ENCODE measurements at regions not wholly inside any gene's neighbourhood (a gene's known extent, or its start where the extent isn't known, plus 50 kb on each side); places are given as distances from the start of the nearest gene placed in this dataset.

GRCh38 chr14:104405360-104406226 is 174.0 kb upstream of the C14orf180 start:
- TF ChIP-seq POLR2A (IDR thresholded peaks at IDR 0.05) (no peak), POLR2AphosphoS5 (IDR thresholded peaks at IDR 0.05) (no peak)

Measured in breast epithelium (tissue), 3 donors.